ENCODE measurements at regions not wholly inside any gene's neighbourhood (a gene's known extent, or its start where the extent isn't known, plus 50 kb on each side); places are given as distances from the start of the nearest gene placed in this dataset.

DNA sequence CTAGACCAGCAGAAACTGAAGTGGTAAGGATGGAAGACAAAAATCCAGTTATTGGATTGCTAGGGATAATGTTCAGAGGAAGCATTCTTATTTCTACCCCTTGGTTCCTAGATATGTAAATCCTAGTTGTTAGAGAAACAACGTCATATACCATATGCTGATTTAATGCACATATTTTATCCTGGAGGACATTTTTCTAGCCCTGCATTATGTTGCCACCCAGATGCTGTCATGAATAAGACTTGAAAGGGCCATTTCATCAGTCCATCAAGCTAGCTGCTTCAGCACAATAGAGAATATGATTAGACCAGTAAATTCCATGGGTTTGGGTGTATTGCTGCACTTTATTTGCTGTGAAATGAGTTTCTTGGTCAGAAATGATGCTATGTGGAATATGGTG is 1736.4 kb downstream of the MAT2B start:
- TF ChIP-seq, protein P1, sequence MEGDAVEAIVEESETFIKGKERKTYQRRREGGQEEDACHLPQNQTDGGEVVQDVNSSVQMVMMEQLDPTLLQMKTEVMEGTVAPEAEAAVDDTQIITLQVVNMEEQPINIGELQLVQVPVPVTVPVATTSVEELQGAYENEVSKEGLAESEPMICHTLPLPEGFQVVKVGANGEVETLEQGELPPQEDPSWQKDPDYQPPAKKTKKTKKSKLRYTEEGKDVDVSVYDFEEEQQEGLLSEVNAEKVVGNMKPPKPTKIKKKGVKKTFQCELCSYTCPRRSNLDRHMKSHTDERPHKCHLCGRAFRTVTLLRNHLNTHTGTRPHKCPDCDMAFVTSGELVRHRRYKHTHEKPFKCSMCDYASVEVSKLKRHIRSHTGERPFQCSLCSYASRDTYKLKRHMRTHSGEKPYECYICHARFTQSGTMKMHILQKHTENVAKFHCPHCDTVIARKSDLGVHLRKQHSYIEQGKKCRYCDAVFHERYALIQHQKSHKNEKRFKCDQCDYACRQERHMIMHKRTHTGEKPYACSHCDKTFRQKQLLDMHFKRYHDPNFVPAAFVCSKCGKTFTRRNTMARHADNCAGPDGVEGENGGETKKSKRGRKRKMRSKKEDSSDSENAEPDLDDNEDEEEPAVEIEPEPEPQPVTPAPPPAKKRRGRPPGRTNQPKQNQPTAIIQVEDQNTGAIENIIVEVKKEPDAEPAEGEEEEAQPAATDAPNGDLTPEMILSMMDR (IDR thresholded peaks at IDR 0.05; ENCODE audit: extremely low read depth, insufficient read depth, missing control alignments): no peak
- in situ Hi-C loops (cut with MboI; ENCODE audit: low pct_unique_long_range_greater_than_20kb, low sequenced_read_pairs, unreplicated experiment): no loop called here
- no peak for DNase-seq (ENCODE audit: low spot score)

DNA sequence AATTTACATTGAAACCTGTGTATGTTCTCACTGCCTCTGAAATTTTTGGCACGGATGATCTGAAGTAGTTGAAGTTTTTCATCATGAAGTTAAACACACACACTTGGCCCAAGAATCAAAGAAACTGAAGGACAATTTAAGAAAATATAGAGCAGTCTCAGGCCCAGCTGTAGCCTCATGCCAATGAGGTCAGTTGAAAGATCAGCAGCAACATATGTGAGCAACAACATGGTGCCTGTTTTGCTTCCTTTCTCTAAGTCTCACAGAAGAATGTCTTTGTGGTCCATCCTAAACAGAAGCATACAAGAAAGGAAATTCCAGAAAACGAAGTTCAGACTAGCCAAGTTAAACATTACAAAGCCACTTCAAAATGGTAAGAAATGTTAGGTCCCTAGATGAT is 1737.2 kb downstream of the MAT2B start:
- no peak for DNase-seq (ENCODE audit: low spot score)
- TF ChIP-seq, protein P1 (IDR thresholded peaks at IDR 0.05; ENCODE audit: extremely low read depth, insufficient read depth, missing control alignments): no peak
- in situ Hi-C loops (cut with MboI; ENCODE audit: low pct_unique_long_range_greater_than_20kb, low sequenced_read_pairs, unreplicated experiment): no loop called here

DNA sequence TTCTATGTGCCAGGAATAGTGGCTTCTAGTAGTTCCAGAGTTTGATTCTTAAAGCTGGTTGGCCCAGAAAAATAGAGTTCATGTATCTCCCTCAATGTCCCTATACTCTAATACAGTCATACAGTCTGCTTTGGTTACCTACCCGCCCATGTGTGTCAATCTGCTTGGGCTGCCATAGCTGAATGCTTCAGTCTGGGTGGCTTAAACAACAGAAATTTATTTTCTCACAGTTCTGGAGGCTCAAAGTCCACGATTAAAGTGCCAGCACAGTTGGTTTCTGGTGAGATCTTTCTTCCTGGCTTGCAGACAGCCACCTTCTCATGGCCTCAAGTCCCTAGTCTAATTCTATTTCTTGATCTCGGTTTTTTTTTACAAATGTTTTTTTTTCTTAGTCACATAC is 1739.0 kb downstream of the MAT2B start:
- TF ChIP-seq, protein P1 (IDR thresholded peaks at IDR 0.05; ENCODE audit: extremely low read depth, insufficient read depth, missing control alignments): no peak
- no peak for DNase-seq (ENCODE audit: low spot score)
- in situ Hi-C loops (cut with MboI; ENCODE audit: low pct_unique_long_range_greater_than_20kb, low sequenced_read_pairs, unreplicated experiment): no loop called here

DNA sequence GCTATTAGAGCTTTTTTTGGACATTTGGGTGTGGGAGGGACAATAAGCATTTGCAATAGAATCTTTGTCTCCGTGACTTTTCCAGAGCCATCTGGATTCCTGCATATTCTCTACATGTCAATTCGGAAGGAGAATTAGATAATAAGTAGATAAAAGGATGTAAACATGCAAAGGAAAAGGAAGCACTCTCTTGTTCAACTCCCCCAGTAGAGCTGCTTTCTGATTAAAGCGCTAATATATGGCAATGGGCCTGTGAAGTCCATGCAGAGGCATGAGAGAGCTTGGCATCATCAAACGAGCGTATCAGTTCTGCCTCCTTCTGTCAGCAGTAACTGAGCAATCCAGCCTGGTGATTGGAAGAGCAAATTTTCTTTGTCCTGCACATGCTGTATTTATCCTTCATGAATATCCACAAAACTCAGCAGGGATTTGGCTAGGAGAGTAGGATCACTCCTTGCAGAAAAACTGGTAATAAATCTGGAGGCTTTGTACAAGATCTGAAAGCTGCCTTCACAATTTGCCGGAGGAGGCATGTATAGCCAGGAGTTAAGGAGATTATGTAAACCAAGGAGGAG is 1752.9 kb downstream of the MAT2B start:
- in situ Hi-C loops (cut with MboI; ENCODE audit: low pct_unique_long_range_greater_than_20kb, low sequenced_read_pairs, unreplicated experiment): no loop called here
- TF ChIP-seq, protein P1 (IDR thresholded peaks at IDR 0.05; ENCODE audit: extremely low read depth, insufficient read depth, missing control alignments): no peak
- no peak for DNase-seq (ENCODE audit: low spot score)

DNA sequence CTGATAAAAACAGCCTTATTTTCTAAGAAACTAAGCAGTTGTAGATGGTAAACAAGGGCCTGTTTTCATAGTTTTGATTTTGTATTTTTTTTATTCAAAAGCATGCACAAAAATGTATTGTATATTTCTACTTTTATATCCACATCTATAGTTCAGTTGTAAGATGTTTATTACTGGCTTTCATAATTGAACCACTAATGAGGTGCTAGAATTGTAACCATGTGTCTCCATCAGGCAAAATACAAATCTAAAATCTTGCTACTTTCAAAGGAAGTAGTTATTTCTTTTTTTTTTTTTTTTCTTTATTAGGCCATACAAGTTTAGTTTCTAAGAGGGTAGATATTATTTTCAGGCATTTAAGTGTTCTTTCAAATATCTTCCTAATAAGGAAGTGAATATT is 1755.0 kb downstream of the MAT2B start:
- DNase-seq (ENCODE audit: low spot score): no peak
- in situ Hi-C loops (cut with MboI; ENCODE audit: low pct_unique_long_range_greater_than_20kb, low sequenced_read_pairs, unreplicated experiment): no loop called here
- TF ChIP-seq, protein P1 (IDR thresholded peaks at IDR 0.05; ENCODE audit: extremely low read depth, insufficient read depth, missing control alignments): no peak

DNA sequence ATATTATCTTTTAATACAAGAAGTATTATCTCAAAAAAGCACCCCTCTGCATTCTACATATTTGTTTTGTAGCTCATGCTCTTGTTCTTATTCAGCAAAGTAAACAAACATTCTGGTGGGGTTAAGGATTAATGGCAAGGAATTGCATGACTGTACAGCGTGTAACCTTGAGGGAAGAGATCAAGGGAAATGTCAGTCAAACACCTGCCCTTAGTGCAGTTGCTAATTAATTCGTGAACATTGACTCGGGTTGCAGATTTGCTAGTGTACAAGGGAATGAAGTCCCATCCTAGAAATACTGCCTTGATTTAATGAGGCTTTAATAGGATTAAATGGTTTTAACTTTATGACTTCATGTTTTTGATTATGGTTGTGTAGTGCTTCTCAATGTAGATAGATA is 1758.1 kb downstream of the MAT2B start:
- in situ Hi-C loops (cut with MboI; ENCODE audit: low pct_unique_long_range_greater_than_20kb, low sequenced_read_pairs, unreplicated experiment): no loop called here
- no peak for DNase-seq (ENCODE audit: low spot score)
- TF ChIP-seq, protein P1 (IDR thresholded peaks at IDR 0.05; ENCODE audit: extremely low read depth, insufficient read depth, missing control alignments): no peak

DNA sequence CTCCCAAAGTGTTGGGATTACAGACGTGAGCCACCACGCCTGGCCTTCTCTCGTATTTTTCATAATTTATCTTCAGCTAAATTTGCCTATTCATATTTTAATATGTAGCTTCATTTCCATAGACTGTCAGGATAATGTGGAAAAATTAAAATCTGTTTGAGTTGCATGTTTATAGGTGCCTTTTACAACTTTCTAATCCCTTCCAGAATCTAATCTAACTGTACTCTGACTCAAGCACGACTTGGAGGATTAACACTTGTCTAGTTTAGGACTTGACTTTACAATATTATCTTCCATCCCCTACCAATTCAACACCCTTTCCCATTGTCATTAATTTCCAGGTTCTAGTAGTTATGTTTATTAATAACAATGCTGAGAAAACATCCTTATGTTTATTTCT is 1761.5 kb downstream of the MAT2B start:
- no peak for DNase-seq (ENCODE audit: low spot score)
- in situ Hi-C loops (cut with MboI; ENCODE audit: low pct_unique_long_range_greater_than_20kb, low sequenced_read_pairs, unreplicated experiment): no loop called here
- TF ChIP-seq, protein P1 (IDR thresholded peaks at IDR 0.05; ENCODE audit: extremely low read depth, insufficient read depth, missing control alignments): no peak
